HEK293T (cell line): ENCODE measurements at regions not wholly inside any gene's neighbourhood (a gene's known extent, or its start where the extent isn't known, plus 50 kb on each side); places are given as distances from the start of the nearest gene placed in this dataset.
"Not testable (repeated sequence)": the region's sequence is repeated elsewhere in the genome, so short reads cannot be mapped to it uniquely, and the experiment has no call there.

ENCODE experiments used
- CTCF ChIA-PET: fragments of 350-600 bp; formaldehyde crosslinking; extraction: SDS; loops from one replicate; lab custom pipeline; 2021; ENCODE audit warnings: antibody characterized with exemption, inconsistent platforms; lab: Yijun Ruan, JAX
- POLR2A ChIA-PET: fragments of 350-600 bp; formaldehyde crosslinking; extraction: SDS; loops from one replicate; lab custom pipeline; 2020; ENCODE audit warnings: antibody characterized with exemption, inconsistent platforms; lab: Yijun Ruan, JAX
- DNase-seq: peaks from one replicate; pipeline ENCODE4 v3.0.0; 2012; ENCODE audit warnings: mixed read lengths; ENCODE audit errors: extremely low spot score
- ARNT ChIP-seq: fragments of 450-650 bp; IDR thresholded peaks from 2 replicates; pipeline ENCODE4 v1.6.1; 2017; ENCODE audit warnings: mild to moderate bottlenecking
- BHLHE40 ChIP-seq: fragments of 450-650 bp; IDR thresholded peaks from 2 replicates; pipeline ENCODE4 v1.6.1; 2016; ENCODE audit warnings: mild to moderate bottlenecking, moderate library complexity, borderline replicate concordance
- CTBP1 ChIP-seq: fragments of 450-650 bp; IDR thresholded peaks from 2 replicates; pipeline ENCODE4 v1.6.1; 2016; ENCODE audit warnings: borderline replicate concordance
- ELF4 ChIP-seq: fragments of 450-650 bp; IDR thresholded peaks from 2 replicates; pipeline ENCODE4 v1.6.1; 2017; ENCODE audit warnings: antibody characterized with exemption
- FOXA1 ChIP-seq: fragments of 450-650 bp; IDR thresholded peaks from 2 replicates; pipeline ENCODE4 v1.6.1; 2016; ENCODE audit warnings: mild to moderate bottlenecking
- FOXK2 ChIP-seq: fragments of 450-650 bp; IDR thresholded peaks from 2 replicates; pipeline ENCODE4 v1.6.1; 2016; ENCODE audit warnings: mild to moderate bottlenecking
- FOXM1 ChIP-seq: fragments of 450-650 bp; IDR thresholded peaks from 2 replicates; pipeline ENCODE4 v1.6.1; 2017; ENCODE audit warnings: mild to moderate bottlenecking, borderline replicate concordance
- HDGF ChIP-seq: fragments of 450-650 bp; IDR thresholded peaks from 2 replicates; pipeline ENCODE4 v1.6.1; 2017; ENCODE audit warnings: antibody characterized with exemption, borderline replicate concordance
- L3MBTL2 ChIP-seq: fragments of 450-650 bp; conservative IDR thresholded peaks from 2 replicates; pipeline ENCODE4 v1.6.1; 2016; ENCODE audit warnings: mild to moderate bottlenecking
- LEF1 ChIP-seq: fragments of 450-650 bp; IDR thresholded peaks from 2 replicates; pipeline ENCODE4 v1.6.1; 2017; ENCODE audit warnings: mild to moderate bottlenecking, borderline replicate concordance
- NFRKB ChIP-seq: fragments of 450-650 bp; IDR thresholded peaks from 2 replicates; pipeline ENCODE4 v1.6.1; 2016; ENCODE audit warnings: mild to moderate bottlenecking, moderate library complexity
- PKNOX1 ChIP-seq: fragments of 450-650 bp; IDR thresholded peaks from 2 replicates; pipeline ENCODE4 v1.6.1; 2016
- SP1 ChIP-seq: fragments of 450-650 bp; IDR thresholded peaks from 2 replicates; pipeline ENCODE4 v1.6.1; 2017
- SUZ12 ChIP-seq: fragments of 450-650 bp; IDR thresholded peaks from 2 replicates; pipeline ENCODE4 v1.6.1; 2016; ENCODE audit warnings: mild to moderate bottlenecking
- TARDBP ChIP-seq: fragments of 450-650 bp; IDR thresholded peaks from 2 replicates; pipeline ENCODE4 v1.6.1; 2016
- ZNF384 ChIP-seq: fragments of 450-650 bp; IDR thresholded peaks from 2 replicates; pipeline ENCODE4 v1.6.1; 2016

GRCh38 chr10:8663131-8663530 is 608.6 kb downstream of the GATA3 start:
- DNase-seq, result no peak
- TF ChIP-seq ARNT (no peak), TARDBP (no peak), FOXM1 (no peak), ZNF384 (no peak), L3MBTL2 (no peak), SP1 (no peak), LEF1 (no peak), FOXK2 (no peak), NFRKB (no peak), PKNOX1 (no peak)
- CTCF ChIA-PET, result no interaction called here
- POLR2A ChIA-PET, result no interaction called here

GRCh38 chr10:8665322-8665721 is 610.8 kb downstream of the GATA3 start:
- TF ChIP-seq TARDBP (no peak), L3MBTL2 (no peak), LEF1 (no peak), NFRKB (no peak), PKNOX1 (no peak), FOXM1 (no peak), CTBP1 (no peak), ELF4 (no peak), BHLHE40 (no peak), SUZ12 (no peak), FOXA1 (no peak), ARNT (no peak), HDGF (no peak), FOXK2 (no peak), SP1 (no peak), ZNF384 (no peak)
- ChIA-PET CTCF (no interaction called here), POLR2A (no interaction called here)
- no peak for DNase-seq

GRCh38 chr10:8670461-8670860 is 616.0 kb downstream of the GATA3 start:
- DNase-seq, result no peak
- ChIA-PET POLR2A (no interaction called here), CTCF (interaction anchor here (0.6 kb wide), 1 partner anchor 156 kb away, joined by 3 read pairs; no protein-coding TSS in a partner anchor)
- TF ChIP-seq NFRKB (no peak), SUZ12 (no peak), CTBP1 (no peak), ELF4 (no peak), SP1 (no peak), FOXA1 (no peak), ZNF384 (no peak), BHLHE40 (no peak), PKNOX1 (no peak), L3MBTL2 (no peak), FOXK2 (no peak), LEF1 (no peak), HDGF (no peak), ARNT (no peak), TARDBP (no peak)

GRCh38 chr10:8674230-8674629 is 619.7 kb downstream of the GATA3 start:
- POLR2A ChIA-PET, result no interaction called here
- CTCF ChIA-PET, result interaction anchor here (0.5 kb wide), 1 partner anchor 647 kb away, joined by 3 read pairs; no protein-coding TSS in a partner anchor
- DNase-seq, result no peak
- TF ChIP-seq TARDBP (no peak), CTBP1 (no peak), PKNOX1 (no peak), NFRKB (no peak), FOXA1 (no peak), BHLHE40 (no peak), SUZ12 (no peak), HDGF (no peak), FOXK2 (no peak), ZNF384 (no peak), LEF1 (no peak), FOXM1 (no peak), ELF4 (no peak), ARNT (no peak), L3MBTL2 (no peak), SP1 (no peak)

GRCh38 chr10:8677642-8678041 is 623.2 kb downstream of the GATA3 start:
- ChIA-PET CTCF (no interaction called here), POLR2A (no interaction called here)
- DNase-seq, result no peak
- no peak for TF ChIP-seq TARDBP
- no peak for TF ChIP-seq L3MBTL2
- TF ChIP-seq BHLHE40, result no peak
- TF ChIP-seq NFRKB, result no peak
- no peak for TF ChIP-seq ARNT
- TF ChIP-seq CTBP1, result no peak
- no peak for TF ChIP-seq FOXA1
- TF ChIP-seq SUZ12, result no peak
- no peak for TF ChIP-seq FOXM1
- no peak for TF ChIP-seq PKNOX1
- no peak for TF ChIP-seq FOXK2

GRCh38 chr10:8684916-8685315 is 630.4 kb downstream of the GATA3 start:
- CTCF ChIA-PET, POLR2A ChIA-PET, DNase-seq: not testable (repeated sequence)
